KMS-11 (cell line): ENCODE measurements at regions not wholly inside any gene's neighbourhood (a gene's known extent, or its start where the extent isn't known, plus 50 kb on each side); places are given as distances from the start of the nearest gene placed in this dataset.

Source experiments
- H2AFZ ChIP-seq: fragments of 200-600 bp; sonication (generic); 2 replicates; pipeline ENCODE4 v1.6.1; 2016; ENCODE audit warnings: antibody characterized with exemption, mixed run types, low read depth
- H3K27ac ChIP-seq: fragments of 200-600 bp; sonication (generic); 2 replicates; pipeline ENCODE4 v1.6.1; 2016; ENCODE audit warnings: mild to moderate bottlenecking, mixed run types
- H3K27me3 ChIP-seq: fragments of 200-600 bp; sonication (generic); 2 replicates; pipeline ENCODE4 v1.6.1; 2017; ENCODE audit warnings: mild to moderate bottlenecking, low read depth, mixed run types, moderate library complexity; ENCODE audit not compliant: insufficient read depth
- H3K36me3 ChIP-seq: fragments of 200-600 bp; sonication (generic); 2 replicates; pipeline ENCODE4 v1.6.1; 2017; ENCODE audit warnings: mild to moderate bottlenecking, mixed run types; ENCODE audit not compliant: insufficient read depth
- H3K4me1 ChIP-seq: fragments of 200-600 bp; sonication (generic); 2 replicates; pipeline ENCODE4 v1.6.1; 2016; ENCODE audit warnings: mild to moderate bottlenecking, low read depth, mixed run types; ENCODE audit not compliant: poor library complexity, severe bottlenecking
- H3K4me2 ChIP-seq: fragments of 200-600 bp; sonication (generic); 2 replicates; pipeline ENCODE4 v1.7.0; 2016; ENCODE audit warnings: mild to moderate bottlenecking, mixed run types
- H3K4me3 ChIP-seq: fragments of 200-600 bp; sonication (generic); IDR thresholded peaks from 2 replicates; pipeline ENCODE4 v1.6.1; 2017; ENCODE audit warnings: low read depth, low read length, mixed read lengths; ENCODE audit not compliant: insufficient read depth
- H3K79me2 ChIP-seq: fragments of 200-600 bp; sonication (generic); 2 replicates; pipeline ENCODE4 v1.6.1; 2016; ENCODE audit warnings: low read depth, mixed run types; ENCODE audit not compliant: insufficient read depth
- H3K9ac ChIP-seq: fragments of 200-600 bp; sonication (generic); 2 replicates; pipeline ENCODE4 v1.6.1; 2016; ENCODE audit warnings: mild to moderate bottlenecking, mixed run types
- H4K20me1 ChIP-seq: fragments of 200-600 bp; sonication (generic); 2 replicates; pipeline ENCODE4 v1.6.1; 2016; ENCODE audit warnings: mild to moderate bottlenecking, mixed run types; ENCODE audit not compliant: insufficient read depth
- CTCF ChIP-seq: fragments of 200-600 bp; sonication (generic); conservative IDR thresholded peaks from 2 replicates; pipeline ENCODE4 v1.6.1; 2017; ENCODE audit warnings: low read depth, mild to moderate bottlenecking, antibody characterized with exemption, low read length, moderate library complexity, mixed read lengths

- Histone ChIP-seq H3K79me2 (no peaks in the 10 kb centered on the region), H3K4me3 (no peak overlapping the region), H3K9ac (no peak overlapping the region), H2AFZ (no peak overlapping the region), H4K20me1 (no peaks in the 10 kb centered on the region), H3K27me3 (no peaks in the 10 kb centered on the region), H3K36me3 (no peaks in the 10 kb centered on the region), H3K27ac (no peak overlapping the region), H3K4me2 (no peak overlapping the region), H3K4me1 (peaks cover 4% of the 10 kb centered on the region)
- TF ChIP-seq CTCF: no peak
These were observed 117.5 kb upstream of the COL21A1 start for GRCh38 chr6:56364827-56365339.

- no peaks in the 10 kb centered on the region for H4K20me1 ChIP-seq
These were observed 117.0 kb upstream of the COL21A1 start for GRCh38 chr6:56364431-56364826.

DNA sequence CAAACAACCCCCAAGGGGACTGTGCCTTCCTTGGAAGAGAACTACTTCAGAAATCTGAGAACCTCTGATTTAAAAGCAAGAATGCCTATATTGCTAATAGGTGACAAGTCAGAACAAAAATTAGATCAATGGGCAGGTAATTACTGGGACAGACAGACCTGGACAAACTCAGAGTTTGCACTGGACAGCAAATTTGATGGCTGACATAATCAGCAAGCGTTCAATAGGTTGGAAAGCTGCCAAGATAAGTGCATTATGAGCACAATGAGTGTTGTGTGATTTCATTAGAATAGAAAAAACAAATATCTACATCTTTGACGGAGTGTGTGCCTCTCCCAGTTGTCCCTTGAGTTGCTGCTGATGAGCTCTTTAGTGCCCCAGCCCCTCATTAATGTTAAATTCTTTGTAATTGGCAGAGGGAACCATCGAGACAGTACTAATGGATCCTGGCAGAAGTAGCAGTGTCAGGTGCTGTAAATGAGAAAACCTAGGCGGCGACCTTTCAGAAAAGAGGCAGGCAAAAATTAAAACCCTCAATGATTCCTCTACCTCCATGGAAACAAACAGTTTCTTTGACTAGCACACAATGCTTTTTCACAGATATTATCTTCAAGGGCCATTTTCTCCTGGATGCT is 116.5 kb upstream of the COL21A1 start:
- H3K4me3 ChIP-seq: no peak overlapping the region
- no peaks in the 10 kb centered on the region for H3K79me2 ChIP-seq
- H4K20me1 ChIP-seq: no peaks in the 10 kb centered on the region
- no peak overlapping the region for H2AFZ ChIP-seq
- no peak overlapping the region for H3K9ac ChIP-seq
- no peak overlapping the region for H3K4me2 ChIP-seq
- H3K36me3 ChIP-seq: no peaks in the 10 kb centered on the region
- no peak overlapping the region for H3K27ac ChIP-seq
- H3K27me3 ChIP-seq: no peaks in the 10 kb centered on the region
- TF ChIP-seq CTCF: no peak
- peaks cover 9% of the 10 kb centered on the region for H3K4me1 ChIP-seq

More at GRCh38 chr6:56364431-56364826, 117.0 kb upstream of the COL21A1 start:
- no peak for TF ChIP-seq CTCF
- no peak overlapping the region for H3K27ac ChIP-seq
- no peaks in the 10 kb centered on the region for H3K27me3 ChIP-seq
- H3K79me2 ChIP-seq: no peaks in the 10 kb centered on the region
- peaks cover 3% of the 10 kb centered on the region for H3K4me1 ChIP-seq
- H3K4me2 ChIP-seq: no peak overlapping the region
- H3K9ac ChIP-seq: no peak overlapping the region
- no peak overlapping the region for H3K4me3 ChIP-seq
- no peak overlapping the region for H2AFZ ChIP-seq
- H3K36me3 ChIP-seq: no peaks in the 10 kb centered on the region

- Histone ChIP-seq H3K27ac (no peak overlapping the region), H3K36me3 (no peaks in the 10 kb centered on the region), H3K4me2 (no peak overlapping the region), H3K27me3 (no peaks in the 10 kb centered on the region), H3K9ac (no peak overlapping the region), H3K4me1 (peaks cover 28% of the 10 kb centered on the region), H4K20me1 (no peaks in the 10 kb centered on the region), H2AFZ (no peak overlapping the region), H3K79me2 (no peaks in the 10 kb centered on the region), H3K4me3 (no peak overlapping the region)
- no peak for TF ChIP-seq CTCF
These were observed 114.4 kb upstream of the COL21A1 start for GRCh38 chr6:56361812-56362211.
